GM06990 (cell line): ENCODE measurements at regions not wholly inside any gene's neighbourhood (a gene's known extent, or its start where the extent isn't known, plus 50 kb on each side); places are given as distances from the start of the nearest gene placed in this dataset.
"Not testable (repeated sequence)": the region's sequence is repeated elsewhere in the genome, so short reads cannot be mapped to it uniquely, and the experiment has no call there.

ENCODE experiments used
- DNase-seq: peaks from one replicate; pipeline ENCODE4 v3.0.0-alpha.2; 2011; ENCODE audit not compliant: insufficient read length; ENCODE audit errors: extremely low read depth
- H3K27me3 ChIP-seq: replicated peaks from 2 replicates; pipeline ENCODE4 v1.6.0; 2011; ENCODE audit warnings: low read length; ENCODE audit not compliant: control insufficient read depth, insufficient read depth
- H3K36me3 ChIP-seq: 2 replicates; pipeline ENCODE4 v1.5.1; 2011; ENCODE audit warnings: low read length; ENCODE audit not compliant: control insufficient read depth, insufficient read depth
- H3K4me3 ChIP-seq: replicated peaks from 2 replicates; pipeline ENCODE4 v1.5.1; 2011; ENCODE audit warnings: low read depth, mild to moderate bottlenecking, control low read depth, low read length
- CTCF ChIP-seq: IDR thresholded peaks from 2 replicates; pipeline ENCODE4 v1.5.1; 2011; ENCODE audit warnings: low read length, control low read depth, mild to moderate bottlenecking, inconsistent platforms; ENCODE audit not compliant: insufficient read depth, poor library complexity, severe bottlenecking

GRCh38 chr3:73188707-73189106 is 127.2 kb downstream of the EBLN2 start:
- no peaks in the 10 kb centered on the region for H3K36me3 ChIP-seq

DNA sequence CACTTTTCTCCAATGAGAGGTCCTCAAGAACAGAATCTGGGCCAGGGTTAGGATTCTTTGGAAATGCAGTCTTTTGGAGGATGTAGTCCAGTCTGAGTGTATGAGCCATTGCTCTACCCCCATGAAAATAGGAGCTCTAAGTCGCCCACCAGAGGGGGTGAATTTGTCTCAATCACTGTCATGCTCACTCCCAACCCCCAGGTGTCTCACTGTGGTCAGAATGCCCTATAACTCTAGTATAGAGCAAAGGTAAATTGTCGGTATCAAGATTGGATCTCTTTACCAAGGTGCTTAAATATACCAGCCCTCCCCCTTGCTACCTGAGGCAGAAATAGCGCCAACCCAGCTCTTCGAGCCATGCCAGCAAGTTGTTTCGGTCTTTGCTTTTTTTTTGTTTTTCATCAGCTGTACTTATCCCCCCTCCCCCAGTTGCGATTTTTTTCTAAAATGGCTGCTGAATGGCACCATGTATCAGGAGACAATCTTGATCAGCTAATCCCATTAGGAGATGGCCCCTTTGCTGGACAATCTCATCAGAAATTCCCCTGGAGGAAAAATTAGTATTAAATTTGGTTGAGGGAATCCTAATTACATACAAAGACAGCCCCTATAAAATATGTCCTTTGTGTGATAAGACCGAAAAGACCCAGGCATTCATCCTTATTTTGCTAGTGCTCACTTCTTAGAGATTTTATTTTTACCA is 130.7 kb downstream of the EBLN2 start:
- peak; percentile 33 for TF ChIP-seq CTCF

More at GRCh38 chr3:73188707-73189106, 127.2 kb downstream of the EBLN2 start:
- no peak for DNase-seq
- TF ChIP-seq CTCF = no peak
- H3K27me3 ChIP-seq = no peaks in the 10 kb centered on the region
- no peak overlapping the region for H3K4me3 ChIP-seq

DNA sequence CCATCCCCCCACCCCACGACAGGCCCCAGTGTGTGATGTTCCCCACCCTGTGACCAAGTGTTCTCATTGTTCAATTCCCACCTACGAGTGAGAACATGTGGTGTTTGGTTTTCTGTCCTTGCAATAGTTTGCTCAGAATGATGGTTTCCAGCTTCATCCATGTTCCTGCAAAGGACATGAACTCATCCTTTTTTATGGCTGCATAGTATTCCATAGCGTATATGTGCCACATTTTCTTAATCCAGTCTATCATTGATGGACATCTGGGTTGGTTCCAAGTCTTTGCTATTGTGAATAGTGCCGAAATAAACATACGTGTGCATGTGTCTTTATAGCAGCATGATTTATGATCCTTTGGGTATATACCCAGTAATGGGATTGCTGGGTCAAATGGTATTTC is 132.5 kb downstream of the EBLN2 start:
- not testable (repeated sequence) for H3K4me3 ChIP-seq, H3K36me3 ChIP-seq, DNase-seq, H3K27me3 ChIP-seq

More for the DNA sequence above, 130.7 kb downstream of the EBLN2 start:
- Histone ChIP-seq H3K27me3 (no peaks in the 10 kb centered on the region), H3K36me3 (no peaks in the 10 kb centered on the region), H3K4me3 (no peak overlapping the region)
- no peak for DNase-seq

- no peaks in the 10 kb centered on the region for H3K36me3 ChIP-seq
- no peak for TF ChIP-seq CTCF
- no peaks in the 10 kb centered on the region; the same call in 1 of the 2 replicates for H3K27me3 ChIP-seq
- DNase-seq = no peak
- no peak overlapping the region for H3K4me3 ChIP-seq
Observed at GRCh38 chr3:73197187-73197586, 135.7 kb downstream of the EBLN2 start.

GRCh38 chr3:73203101-73203500 is 141.6 kb downstream of the EBLN2 start:
- TF ChIP-seq CTCF = no peak
- no peak for DNase-seq
- Histone ChIP-seq H3K36me3 (no peaks in the 10 kb centered on the region), H3K27me3 (no peaks in the 10 kb centered on the region; the same call in 1 of the 2 replicates), H3K4me3 (no peak overlapping the region)

- no peak overlapping the region for H3K4me3 ChIP-seq
- TF ChIP-seq CTCF = no peak
- H3K27me3 ChIP-seq = no peaks in the 10 kb centered on the region; the same call in 1 of the 2 replicates
- DNase-seq = no peak
- no peaks in the 10 kb centered on the region for H3K36me3 ChIP-seq
Observed at GRCh38 chr3:73203633-73204032, 142.2 kb downstream of the EBLN2 start.
